ENCODE measurements at regions not wholly inside any gene's neighbourhood (a gene's known extent, or its start where the extent isn't known, plus 50 kb on each side); places are given as distances from the start of the nearest gene placed in this dataset.
A peak's percentile ranks its signal among the peaks of the same experiment; 100 is the strongest.

DNA sequence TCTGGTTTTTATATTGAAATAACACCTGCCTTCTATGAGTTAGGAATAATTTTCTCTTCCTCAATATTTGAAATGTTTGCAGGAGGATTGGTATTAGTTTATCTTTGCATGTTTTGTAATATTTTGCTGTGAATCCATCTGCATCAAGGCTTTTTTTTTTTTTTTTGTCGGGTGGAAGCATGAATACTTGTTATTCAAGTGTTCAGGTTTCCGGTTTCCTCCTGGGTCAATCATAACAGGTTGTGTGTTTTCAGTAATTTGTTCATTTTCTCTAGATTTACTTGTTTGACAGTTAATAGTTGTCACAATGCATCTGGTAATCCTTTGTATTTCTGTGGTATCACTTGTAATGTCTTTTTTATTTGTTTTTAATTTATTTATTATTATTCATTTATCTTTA lies 256.7 kb upstream of the RBMY1B start:
- DNase-seq (ENCODE audit: extremely low spot score, insufficient read length, low read depth), result no peak
- FAIRE-seq, result peak; percentile 62

DNA sequence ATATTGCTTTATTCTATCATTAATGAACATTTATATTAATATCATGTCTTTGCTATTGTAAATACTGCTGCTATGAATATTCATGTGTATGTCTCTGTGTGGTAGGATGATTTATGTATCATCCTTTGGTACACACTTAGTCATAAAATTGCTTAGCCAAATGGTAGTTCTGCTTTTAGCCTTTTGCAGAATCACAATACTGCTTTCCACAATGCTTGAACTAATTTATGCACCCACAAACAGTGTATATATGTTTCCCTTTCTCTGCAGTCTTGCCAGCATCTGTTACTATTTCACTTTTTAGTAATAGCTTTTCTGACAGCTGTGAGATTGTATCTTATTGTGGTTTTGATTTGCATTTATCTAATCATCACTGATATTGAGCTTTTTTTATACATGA lies 254.3 kb upstream of the RBMY1B start:
- DNase-seq (ENCODE audit: extremely low spot score, insufficient read length, low read depth) (no peak), FAIRE-seq (peak; percentile 61)

DNA sequence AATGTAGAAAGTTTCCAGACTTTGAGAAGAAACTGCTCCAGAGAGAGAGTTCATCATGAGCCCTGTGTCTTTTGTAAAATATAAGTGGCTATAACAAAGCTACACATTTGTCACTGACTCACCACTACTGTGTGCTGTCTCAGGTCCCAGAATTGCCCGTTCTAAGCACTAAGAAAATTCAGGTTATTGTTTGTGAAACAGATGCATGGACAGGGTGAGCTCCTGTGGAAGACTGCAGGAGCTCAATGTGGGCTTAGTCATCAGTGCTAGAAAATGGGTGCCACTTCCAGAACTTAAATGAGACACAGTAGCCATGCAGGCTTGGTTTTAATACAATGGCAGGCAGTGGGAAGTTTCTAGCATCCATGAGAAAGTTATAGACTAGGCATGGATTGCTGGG lies 251.4 kb upstream of the RBMY1B start:
- FAIRE-seq, result no peak
- no peak for DNase-seq (ENCODE audit: extremely low spot score, insufficient read length, low read depth)

GRCh38 chrY:21260325-21260724 lies 250.8 kb upstream of the RBMY1B start:
- FAIRE-seq, result peak; percentile 87

DNA sequence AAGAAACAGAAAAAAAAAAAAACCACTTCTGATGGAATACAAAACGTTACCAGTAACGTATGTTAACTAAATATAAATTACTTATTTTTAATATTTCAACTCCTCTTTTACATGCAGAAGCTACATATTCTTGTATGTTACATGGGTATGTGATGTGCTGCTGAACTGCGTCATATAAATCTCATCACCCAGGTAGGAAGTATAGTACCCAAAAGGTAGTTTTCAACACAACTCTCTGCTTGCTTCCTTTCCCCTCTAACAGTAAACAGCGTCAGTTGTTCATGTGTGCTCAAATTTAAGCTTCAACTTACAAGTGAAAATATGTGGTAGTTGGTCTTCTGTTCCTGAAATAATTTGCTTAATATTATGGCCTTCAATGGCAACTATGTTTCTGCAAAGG lies 250.0 kb upstream of the RBMY1B start:
- DNase-seq (ENCODE audit: extremely low spot score, insufficient read length, low read depth) (no peak), FAIRE-seq (no peak)

More at GRCh38 chrY:21260325-21260724, 250.8 kb upstream of the RBMY1B start:
- no peak for DNase-seq (ENCODE audit: extremely low spot score, insufficient read length, low read depth)

- FAIRE-seq (no peak), DNase-seq (ENCODE audit: extremely low spot score, insufficient read length, low read depth) (no peak)
These were observed 244.4 kb upstream of the RBMY1B start for GRCh38 chrY:21266751-21267150.

GRCh38 chrY:21267164-21267563 lies 244.0 kb upstream of the RBMY1B start:
- no peak for FAIRE-seq
- no peak for DNase-seq (ENCODE audit: extremely low spot score, insufficient read length, low read depth)

GRCh38 chrY:21287769-21288168 lies 223.4 kb upstream of the RBMY1B start:
- FAIRE-seq (no peak), DNase-seq (ENCODE audit: extremely low spot score, insufficient read length, low read depth) (no peak)

- DNase-seq (ENCODE audit: extremely low spot score, insufficient read length, low read depth) (no peak), FAIRE-seq (peak; percentile 56)
These were observed 222.2 kb upstream of the RBMY1B start for GRCh38 chrY:21288908-21289307.

- no peak for DNase-seq (ENCODE audit: extremely low spot score, insufficient read length, low read depth)
- no peak for FAIRE-seq
These were observed 215.9 kb upstream of the RBMY1B start for GRCh38 chrY:21295206-21295605.

DNA sequence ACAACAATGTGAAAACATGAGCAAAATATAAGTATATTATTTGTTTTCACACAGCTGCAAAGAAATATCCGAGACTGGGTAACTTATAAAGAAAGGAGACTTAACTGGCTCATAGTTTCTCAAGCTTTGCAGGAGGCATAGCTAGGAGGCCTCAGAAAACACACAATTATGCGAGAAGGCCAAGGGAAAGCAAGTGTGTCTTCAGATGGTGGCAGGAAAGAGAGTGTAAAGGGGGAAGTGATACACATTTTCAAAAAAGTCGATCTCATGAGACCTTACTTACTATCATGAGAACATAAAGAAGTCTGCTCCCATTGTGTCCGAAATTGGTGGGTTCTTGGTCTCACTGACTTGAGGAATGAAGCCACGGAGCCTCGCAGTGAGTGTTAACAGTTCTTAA lies 208.9 kb upstream of the RBMY1B start:
- FAIRE-seq, result no peak
- DNase-seq (ENCODE audit: extremely low spot score, insufficient read length, low read depth), result no peak

DNA sequence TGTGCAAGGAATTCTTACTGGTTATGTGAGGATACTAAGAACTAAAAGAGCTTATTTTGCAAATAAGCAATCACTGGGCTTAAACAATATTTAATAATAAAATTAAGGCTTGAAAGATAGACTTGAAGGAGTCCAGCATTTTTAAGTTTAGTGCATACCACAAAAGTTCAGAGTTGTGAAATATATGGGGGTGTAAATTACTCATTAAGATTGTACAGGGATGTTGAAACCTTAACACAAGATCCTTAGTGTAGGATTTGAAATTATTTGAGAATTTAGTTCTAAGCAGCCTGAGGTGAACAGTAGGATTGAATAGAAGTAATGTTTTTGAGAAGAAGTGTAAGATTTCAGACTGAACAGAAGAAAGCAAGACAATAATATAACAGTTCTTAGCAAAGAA lies 195.8 kb upstream of the RBMY1B start:
- no peak for DNase-seq (ENCODE audit: extremely low spot score, insufficient read length, low read depth)
- no peak for FAIRE-seq

Data from GM18507 (cell line).